SH-SY5Y (cell line): ENCODE measurements at regions not wholly inside any gene's neighbourhood (a gene's known extent, or its start where the extent isn't known, plus 50 kb on each side); places are given as distances from the start of the nearest gene placed in this dataset.

Source experiments
- GATA2 ChIP-seq: IDR thresholded peaks from 2 replicates; pipeline ENCODE4 v1.6.1; 2011; ENCODE audit warnings: mild to moderate bottlenecking, low read depth, low read length
- GATA3 ChIP-seq: IDR thresholded peaks from 2 replicates; pipeline ENCODE4 v1.6.1; 2011; ENCODE audit warnings: low read depth, mild to moderate bottlenecking, low read length, moderate library complexity

DNA sequence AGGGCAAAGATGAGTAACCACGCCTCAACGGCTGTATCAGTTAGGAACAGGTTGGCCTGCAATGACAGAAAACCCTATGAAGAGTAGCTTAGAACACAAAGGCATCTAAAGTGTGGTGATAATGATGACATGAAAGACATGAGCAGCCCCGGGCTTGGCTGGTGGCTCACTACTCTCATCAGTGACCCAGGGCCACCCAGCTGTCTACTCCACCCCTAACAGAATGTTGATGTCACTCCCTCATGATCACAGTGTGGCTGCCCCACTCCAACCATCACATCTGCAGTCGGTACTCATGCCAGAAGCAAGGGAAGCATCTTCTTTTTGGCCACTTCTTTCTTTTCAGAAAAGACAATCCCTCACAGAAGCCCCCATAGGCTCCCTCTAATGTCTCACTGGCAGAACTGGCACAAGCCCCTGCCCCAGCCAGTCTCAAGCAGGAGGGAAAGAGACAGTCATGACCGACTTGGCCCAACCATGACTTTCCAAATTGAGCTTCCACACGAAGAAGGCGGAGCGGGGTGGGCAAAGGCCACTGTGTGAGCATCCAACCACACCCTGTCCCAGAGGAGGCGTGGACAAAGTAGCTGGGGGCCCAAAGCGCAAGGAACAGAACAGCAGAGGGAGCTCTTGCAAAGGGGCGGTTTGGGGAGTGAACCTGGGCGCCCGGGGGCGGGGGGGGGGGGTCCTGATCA is 72.0 kb upstream of the IQSEC1 start:
- TF ChIP-seq GATA3 (no peak), GATA2 (no peak)
